HG03354 (cell line): ENCODE measurements at regions not wholly inside any gene's neighbourhood (a gene's known extent, or its start where the extent isn't known, plus 50 kb on each side); places are given as distances from the start of the nearest gene placed in this dataset.
"Not testable (repeated sequence)": the region's sequence is repeated elsewhere in the genome, so short reads cannot be mapped to it uniquely, and the experiment has no call there.

Experiments
- ATAC-seq: cut with Tn5 transposase; IDR thresholded peaks from one replicate; pipeline ENCODE4 v1.9.1; 2021; ENCODE audit warnings: mild to moderate bottlenecking; ENCODE audit not compliant: unreplicated experiment, poor library complexity, severe bottlenecking

GRCh38 chr2:224158831-224159230 lies 119.7 kb upstream of the SERPINE2 start:
- no peak for ATAC-seq

GRCh38 chr2:224158061-224158460 lies 119.0 kb upstream of the SERPINE2 start:
- ATAC-seq = no peak

GRCh38 chr2:224157655-224158054 lies 118.6 kb upstream of the SERPINE2 start:
- ATAC-seq = no peak

DNA sequence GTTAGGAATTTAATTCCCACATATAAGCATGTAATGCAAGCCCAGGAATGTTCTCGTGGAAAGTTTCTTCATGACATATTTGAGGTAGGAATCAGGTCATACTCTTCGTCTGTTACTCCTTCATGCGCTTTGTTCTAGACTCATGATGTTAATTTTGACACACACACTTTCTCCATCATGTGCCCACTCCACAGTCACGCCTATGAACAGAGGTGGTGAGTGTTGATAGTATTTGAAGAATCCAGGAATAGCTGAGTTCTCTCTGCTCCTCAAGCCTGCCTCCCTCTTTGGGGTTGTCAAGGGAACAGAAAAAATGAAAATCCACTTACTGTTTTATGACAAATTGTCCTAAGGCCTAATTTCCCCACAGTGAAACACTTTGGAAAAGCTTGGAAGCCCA lies 117.3 kb upstream of the SERPINE2 start:
- no peak for ATAC-seq

DNA sequence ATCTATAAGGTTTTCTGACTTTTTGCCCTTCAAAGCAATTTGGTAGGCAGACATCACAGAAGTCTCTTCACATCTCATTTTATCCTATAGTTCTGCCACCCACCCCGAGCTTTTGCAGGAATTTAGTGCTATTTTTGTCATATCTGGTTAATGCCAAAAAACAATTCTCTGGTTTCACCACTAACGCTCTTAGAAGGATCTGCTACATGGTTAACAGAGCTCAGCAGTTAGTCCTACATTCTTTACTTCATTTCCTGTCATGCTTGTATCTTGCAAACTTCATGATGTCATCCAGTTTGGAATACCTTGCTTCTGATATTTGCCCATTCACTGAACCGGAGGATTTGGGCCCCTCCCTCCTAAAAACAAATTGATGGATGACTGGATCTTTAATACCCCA lies 116.8 kb upstream of the SERPINE2 start:
- no peak for ATAC-seq

DNA sequence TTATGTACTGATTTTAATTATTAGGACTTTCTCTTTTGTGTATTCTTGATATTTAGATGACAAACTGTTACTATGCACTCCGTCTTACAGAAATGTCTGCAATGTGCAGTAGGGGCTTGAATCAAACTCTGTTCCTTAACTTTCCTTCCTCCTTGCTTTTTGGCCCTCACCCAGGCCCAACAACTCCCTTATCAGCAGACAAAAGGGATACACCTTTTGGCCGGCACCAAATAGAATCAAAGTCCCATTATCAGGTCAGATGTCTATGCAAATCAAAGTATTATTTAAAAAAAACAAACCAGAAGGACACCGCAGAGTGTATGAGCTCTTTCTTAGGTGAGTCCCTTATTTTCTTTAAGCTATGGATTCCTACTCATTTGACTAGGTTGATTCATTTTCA lies 116.3 kb upstream of the SERPINE2 start:
- ATAC-seq = no peak

DNA sequence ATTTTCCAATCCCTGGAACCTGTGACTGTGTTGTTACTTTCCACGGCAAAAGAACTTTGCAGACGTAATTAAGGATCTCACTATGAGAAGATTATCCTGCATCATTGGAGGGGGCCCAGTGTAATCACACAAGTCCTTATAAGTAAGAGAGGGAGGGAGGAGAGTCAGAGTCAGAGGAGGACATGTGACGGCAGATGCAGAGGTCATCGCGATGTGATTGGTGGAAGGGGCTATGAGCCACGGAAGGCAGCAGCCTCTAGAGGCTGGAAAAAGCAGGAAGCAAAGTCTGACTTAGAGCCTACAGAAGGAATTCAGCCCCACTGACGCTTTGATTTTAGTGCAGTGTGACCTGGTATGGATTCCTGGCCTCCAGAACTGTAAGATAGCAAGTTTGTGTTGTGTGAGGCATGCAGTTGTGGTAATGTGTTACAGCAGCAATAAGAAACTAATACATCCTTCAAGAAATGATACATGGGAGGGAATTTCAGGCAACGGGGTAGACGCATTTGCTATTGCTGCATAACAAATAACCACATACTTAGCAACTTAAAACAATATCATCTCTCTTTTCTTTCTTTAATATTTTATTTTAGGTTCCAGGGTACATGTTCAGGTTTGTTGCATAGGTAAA lies 112.7 kb upstream of the SERPINE2 start:
- no peak for ATAC-seq

DNA sequence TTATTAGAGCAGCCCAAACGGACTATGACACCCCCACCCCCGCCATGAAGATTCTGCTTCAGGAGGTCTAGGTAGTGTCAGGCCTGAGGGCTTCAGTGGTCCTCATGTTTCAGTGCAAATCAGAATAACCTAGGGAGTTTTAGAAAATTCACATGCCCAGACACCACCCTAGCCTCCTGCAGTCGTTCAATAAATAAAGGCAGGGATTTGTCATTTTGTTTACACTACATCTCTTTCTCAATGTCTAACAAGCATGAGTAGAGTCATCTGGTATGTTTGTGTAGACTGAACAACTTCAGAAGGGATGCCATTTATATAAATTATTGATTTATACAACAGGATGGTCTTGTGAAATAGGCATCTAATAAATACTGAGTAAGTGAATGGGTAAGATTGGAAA lies 112.1 kb upstream of the SERPINE2 start:
- ATAC-seq = no peak

DNA sequence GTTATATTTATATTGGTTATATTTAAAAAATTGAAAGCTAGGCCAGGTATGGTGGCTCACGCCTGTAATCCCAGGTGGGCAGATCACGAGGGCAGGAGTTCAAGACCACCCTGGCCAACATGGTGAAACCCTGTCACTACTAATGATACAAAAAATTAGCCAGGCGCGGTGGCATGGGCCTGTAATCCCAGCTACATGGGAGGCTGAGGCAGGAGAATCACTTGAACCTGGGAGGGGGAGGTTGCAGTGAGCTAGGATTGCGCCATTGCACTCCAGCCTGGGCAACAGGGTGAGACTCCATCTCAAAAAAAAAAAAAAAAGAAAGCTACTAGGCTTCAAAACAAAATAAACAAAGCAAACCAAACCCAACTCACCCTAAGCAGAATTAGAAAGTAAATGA lies 109.0 kb upstream of the SERPINE2 start:
- not testable (repeated sequence) for ATAC-seq

DNA sequence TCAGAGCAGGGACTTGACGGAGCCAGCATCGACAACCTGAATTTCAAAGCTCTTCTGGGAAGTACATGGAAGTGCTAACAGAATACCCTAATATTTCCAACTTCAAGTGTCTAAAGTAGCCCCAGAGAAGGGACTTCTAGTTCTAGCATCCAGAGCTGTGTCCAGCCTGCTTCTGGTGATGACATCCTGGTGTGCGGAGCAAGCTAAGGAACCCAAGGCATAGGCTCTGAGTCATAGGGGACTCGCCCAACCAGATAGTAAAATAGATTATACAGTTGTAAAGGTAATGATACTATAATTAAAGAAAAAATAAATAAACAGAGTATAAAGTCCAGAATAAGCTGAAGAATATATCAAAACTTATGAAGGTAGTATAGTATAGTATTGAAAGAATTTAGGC lies 108.1 kb upstream of the SERPINE2 start:
- no peak for ATAC-seq

- ATAC-seq = no peak
Observed at GRCh38 chr2:224146356-224147160, 107.5 kb upstream of the SERPINE2 start.

- ATAC-seq = no peak
Observed at GRCh38 chr2:224145751-224146355, 106.8 kb upstream of the SERPINE2 start.

DNA sequence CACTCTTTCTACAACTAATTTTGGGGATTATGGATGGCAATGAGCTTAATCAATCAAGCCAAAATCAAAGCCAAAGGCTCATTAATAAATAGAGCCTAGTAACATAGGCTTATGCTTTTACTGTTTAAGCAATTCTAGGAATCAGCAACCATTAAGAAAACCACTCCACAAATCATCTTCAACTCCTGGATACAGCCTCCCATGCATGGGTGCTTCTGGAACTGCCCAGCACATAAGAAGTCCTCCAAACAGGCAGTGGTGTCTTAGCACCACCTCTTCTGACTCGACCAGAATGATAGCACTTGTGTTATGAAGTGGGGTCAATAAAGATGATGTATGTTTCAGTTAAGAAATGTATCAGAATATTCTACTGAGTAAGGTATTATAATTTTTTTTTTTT lies 104.4 kb upstream of the SERPINE2 start:
- ATAC-seq = no peak

GRCh38 chr2:224142397-224143312 lies 103.6 kb upstream of the SERPINE2 start:
- no peak for ATAC-seq

DNA sequence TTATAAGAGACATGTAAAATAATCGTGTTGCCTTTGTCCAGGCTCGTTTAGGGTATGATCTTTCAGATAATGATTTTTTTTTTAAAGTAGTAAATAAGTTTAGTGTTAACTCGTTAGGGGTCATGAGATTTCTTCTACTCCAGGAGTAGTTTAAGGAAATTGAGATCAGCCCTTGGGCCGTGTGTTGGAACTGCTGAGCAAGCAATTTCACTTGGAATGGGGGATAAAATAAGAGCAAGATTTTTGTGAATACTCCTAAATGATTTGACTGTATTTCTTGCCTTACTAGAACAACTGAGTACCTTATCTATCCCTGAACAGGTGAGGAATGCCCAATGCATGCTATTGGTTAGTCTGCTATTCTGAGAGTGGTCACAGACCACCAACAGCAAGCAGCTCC lies 102.2 kb upstream of the SERPINE2 start:
- ATAC-seq = no peak

GRCh38 chr2:224137208-224137607 lies 98.1 kb upstream of the SERPINE2 start:
- ATAC-seq = no peak

DNA sequence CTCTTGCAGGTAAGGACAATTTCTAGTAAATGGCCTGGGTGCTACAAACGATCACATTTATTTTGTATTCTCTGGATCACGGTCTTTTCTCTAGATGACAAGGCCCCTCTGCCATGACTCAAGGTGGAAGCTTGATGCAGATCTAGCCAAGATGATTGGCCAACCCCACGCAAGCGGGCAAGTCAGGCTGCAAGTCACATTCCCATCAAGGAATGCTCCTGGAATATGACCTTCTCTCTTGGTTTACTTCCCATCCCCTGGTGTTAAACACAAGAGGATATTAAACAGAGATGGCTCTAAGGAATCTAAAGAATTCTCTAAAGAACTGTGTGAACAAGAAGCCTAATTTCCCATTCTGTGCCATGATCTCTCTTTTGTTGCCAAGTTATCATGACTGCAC lies 97.3 kb upstream of the SERPINE2 start:
- no peak for ATAC-seq

DNA sequence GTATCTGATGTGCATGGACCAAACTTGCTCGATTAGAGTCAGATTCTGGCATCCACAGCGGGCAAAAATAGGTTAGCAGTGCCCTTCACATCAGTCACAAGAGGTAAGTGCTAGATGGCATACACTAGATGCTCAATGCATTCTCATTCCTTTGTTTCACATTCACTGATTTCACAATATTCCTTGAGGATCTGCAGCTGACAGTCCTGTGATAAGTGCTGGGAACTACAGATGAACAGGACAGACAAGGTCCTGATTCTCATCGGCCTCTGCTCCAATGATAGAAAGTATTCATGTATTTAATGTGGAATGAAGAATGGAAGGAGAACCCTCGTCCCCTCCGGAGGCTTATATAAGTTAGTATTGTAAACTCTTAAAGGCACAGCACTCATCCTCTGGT lies 96.8 kb upstream of the SERPINE2 start:
- no peak for ATAC-seq

DNA sequence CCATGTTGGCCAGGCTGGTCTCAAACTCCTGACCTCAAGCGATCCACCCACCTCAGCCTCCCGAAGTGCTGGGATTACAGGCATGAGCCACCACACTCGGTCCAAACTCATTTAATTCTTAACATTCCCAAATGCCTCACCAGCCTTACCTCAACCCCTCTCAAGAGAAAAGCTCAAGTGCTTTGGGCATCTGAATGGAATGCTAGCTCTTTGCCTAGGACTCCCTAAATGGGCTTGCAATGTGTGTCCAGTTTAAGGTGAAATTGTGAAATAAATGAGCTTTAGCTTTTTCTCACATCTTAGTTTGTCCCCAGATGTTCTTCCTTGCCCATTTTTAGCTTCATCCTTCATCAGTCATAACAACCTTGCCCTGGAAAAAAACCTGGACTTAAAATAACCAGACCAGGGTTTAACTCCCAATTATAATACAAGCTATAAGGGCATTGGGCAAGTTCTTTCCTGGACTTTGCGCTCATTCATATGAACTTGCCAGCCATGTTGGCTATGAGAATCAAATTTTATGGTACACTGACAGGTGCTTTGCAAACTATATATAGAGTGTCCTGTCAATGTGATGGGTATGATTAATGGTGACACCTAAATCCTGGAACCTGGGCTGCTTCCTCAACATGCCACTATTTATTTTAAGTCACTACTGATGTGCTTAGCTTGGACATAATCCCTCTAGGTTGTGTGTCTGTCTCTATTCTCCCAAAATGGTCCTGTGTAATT lies 95.1 kb upstream of the SERPINE2 start:
- no peak for ATAC-seq
